CD4-positive, alpha-beta T cell (primary cell): ENCODE measurements at regions not wholly inside any gene's neighbourhood (a gene's known extent, or its start where the extent isn't known, plus 50 kb on each side); places are given as distances from the start of the nearest gene placed in this dataset.

Experiments used
- ATAC-seq: fragments of 200-7000 bp; cut with Tn5 transposase; one replicate; pipeline ENCODE4 v1.10.0; 2022; ENCODE audit warnings: mild to moderate bottlenecking; ENCODE audit not compliant: poor library complexity
- CTCF ChIA-PET: fragments of 350-600 bp; sonication (Branson Sonifier 250); formaldehyde crosslinking; loops from one replicate; lab custom pipeline; 2021; ENCODE audit warnings: antibody characterized with exemption, inconsistent platforms; lab: Charles Lee
- POLR2A ChIA-PET: fragments of 350-600 bp; sonication (Branson Sonifier 250); formaldehyde crosslinking; loops from one replicate; lab custom pipeline; 2021; ENCODE audit warnings: antibody characterized with exemption, inconsistent platforms; lab: Charles Lee
- DNase-seq, 14 experiments: peaks; one replicate each; pipeline ENCODE4 v3.0.0-alpha.2; 2013 to 2020; ENCODE audit warnings: mixed read lengths in 2 of 14
- H3K27ac ChIP-seq, 2 donors: one replicate each; pipeline versions ENCODE4 v1.5.1 to v1.7.0; 2013; ENCODE audit warnings: low read length in 2 of 2, low read depth in 1 of 2, mild to moderate bottlenecking in 1 of 2
- H3K27me3 ChIP-seq, 2 experiments: 1 replicate in 1 of 2; 2 replicates in 1 of 2; pipeline versions ENCODE4 v1.6.1 to v1.7.0; 2013; ENCODE audit warnings: low read length in 2 of 2, control low read depth in 1 of 2, mild to moderate bottlenecking in 1 of 2, moderate library complexity in 1 of 2; ENCODE audit not compliant: insufficient read depth in 2 of 2, control insufficient read depth in 1 of 2
- H3K36me3 ChIP-seq: one replicate; pipeline ENCODE4 v1.6.1; 2013; ENCODE audit warnings: low read length, control low read depth; ENCODE audit not compliant: insufficient read depth
- H3K4me1 ChIP-seq: one replicate; pipeline ENCODE4 v1.6.1; 2013; ENCODE audit warnings: low read length, control low read depth; ENCODE audit not compliant: insufficient read depth
- H3K4me3 ChIP-seq: one replicate; pipeline ENCODE4 v1.5.1; 2013; ENCODE audit warnings: mild to moderate bottlenecking, low read length, moderate library complexity
- H3K9me3 ChIP-seq, 2 experiments: 1 replicate in 1 of 2; 2 replicates in 1 of 2; pipeline versions ENCODE4 v1.6.1 to v1.7.0; 2013; ENCODE audit warnings: low read length in 2 of 2, mild to moderate bottlenecking in 2 of 2, control low read depth in 1 of 2, moderate library complexity in 1 of 2; ENCODE audit not compliant: control insufficient read depth in 1 of 2, insufficient read depth in 1 of 2
- H3K27ac Mint-ChIP-seq: one replicate; pipeline ENCODE4 v1.8.0; 2020; ENCODE audit warnings: mixed read lengths
- H3K27me3 Mint-ChIP-seq: one replicate; pipeline ENCODE4 v1.8.0; 2021; ENCODE audit warnings: mixed read lengths
- H3K36me3 Mint-ChIP-seq: one replicate; pipeline ENCODE4 v1.8.0; 2021; ENCODE audit warnings: low read depth, mixed read lengths
- H3K4me1 Mint-ChIP-seq: one replicate; pipeline ENCODE4 v1.8.0; 2021; ENCODE audit warnings: low read depth, mixed read lengths
- H3K4me3 Mint-ChIP-seq: one replicate; pipeline ENCODE4 v1.8.0; 2020; ENCODE audit warnings: mild to moderate bottlenecking, mixed read lengths
- H3K9me3 Mint-ChIP-seq: one replicate; pipeline ENCODE4 v1.8.0; 2020; ENCODE audit warnings: mixed read lengths
- CTCF ChIP-seq: fragments of 200-600 bp; IDR thresholded peaks from one replicate; pipeline ENCODE4 v1.8.0; 2022; ENCODE audit warnings: antibody characterized with exemption, mild to moderate bottlenecking
- intact Hi-C, 2 experiments: fragments of 100-400 bp; cut with DNase I in 1 of 2; cut with micrococcal nuclease in 1 of 2; formaldehyde crosslinking; loops; one replicate each; pipeline versions ENCODE4 v1.15.1 to v1.9.0; 2023 to 2025; cut with DNase I, micrococcal nuclease

- no peaks in the 10 kb centered on the region for H3K4me1 Mint-ChIP-seq
- H3K27me3 ChIP-seq = no peaks in the 10 kb centered on the region
- TF ChIP-seq CTCF = no peak
- no peaks in the 10 kb centered on the region for H3K4me1 ChIP-seq
- H3K36me3 ChIP-seq = no peaks in the 10 kb centered on the region
- H3K27me3 Mint-ChIP-seq = no peaks in the 10 kb centered on the region
- peaks cover 4% of the 10 kb centered on the region for H3K9me3 Mint-ChIP-seq
- CTCF ChIA-PET = no interaction called here
- H3K36me3 Mint-ChIP-seq = no peaks in the 10 kb centered on the region
- H3K9me3 ChIP-seq = peaks cover 4% of the 10 kb centered on the region in 2 experiments
- no peak for ATAC-seq
- no peak overlapping the region for H3K27ac ChIP-seq
- intact Hi-C loops = no loop called here
- no peak for DNase-seq
- H3K4me3 ChIP-seq = no peak overlapping the region
- H3K27ac Mint-ChIP-seq = no peak overlapping the region
- POLR2A ChIA-PET = no interaction called here
- H3K4me3 Mint-ChIP-seq = no peak overlapping the region
These were observed 608.4 kb downstream of the AMY1C start for GRCh38 chr1:104358086-104358485.

DNA sequence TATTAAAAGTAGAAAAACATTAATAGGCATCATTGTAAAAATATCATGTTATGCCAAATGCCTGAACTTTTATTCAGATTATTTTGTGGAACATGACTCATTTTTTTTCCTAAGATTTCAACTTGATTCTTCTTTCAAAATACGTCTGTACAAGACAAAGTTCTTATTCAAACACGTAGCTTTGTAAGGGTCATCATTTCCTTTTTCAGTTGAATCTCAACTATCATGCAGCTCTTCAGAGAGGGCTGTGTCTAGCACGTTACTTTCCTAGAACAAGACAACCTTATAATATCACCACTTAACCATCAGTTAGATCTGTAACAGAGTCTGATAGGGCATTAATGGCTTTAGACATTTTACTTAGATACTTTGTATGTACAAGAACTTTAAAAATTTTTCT lies 608.9 kb downstream of the AMY1C start:
- no peak for DNase-seq
- intact Hi-C loops = no loop called here
- H3K4me1 ChIP-seq = no peaks in the 10 kb centered on the region
- no peaks in the 10 kb centered on the region for H3K4me1 Mint-ChIP-seq
- H3K4me3 Mint-ChIP-seq = no peak overlapping the region
- H3K36me3 Mint-ChIP-seq = no peaks in the 10 kb centered on the region
- H3K27ac ChIP-seq = no peak overlapping the region
- H3K27me3 Mint-ChIP-seq = no peaks in the 10 kb centered on the region
- peaks cover 4% of the 10 kb centered on the region for H3K9me3 Mint-ChIP-seq
- no peak overlapping the region for H3K27ac Mint-ChIP-seq
- no peak for TF ChIP-seq CTCF
- H3K27me3 ChIP-seq = no peaks in the 10 kb centered on the region
- H3K9me3 ChIP-seq = peaks cover 4% of the 10 kb centered on the region in 2 experiments
- CTCF ChIA-PET = no interaction called here
- POLR2A ChIA-PET = no interaction called here
- H3K36me3 ChIP-seq = no peaks in the 10 kb centered on the region
- H3K4me3 ChIP-seq = no peak overlapping the region
- ATAC-seq = no peak

DNA sequence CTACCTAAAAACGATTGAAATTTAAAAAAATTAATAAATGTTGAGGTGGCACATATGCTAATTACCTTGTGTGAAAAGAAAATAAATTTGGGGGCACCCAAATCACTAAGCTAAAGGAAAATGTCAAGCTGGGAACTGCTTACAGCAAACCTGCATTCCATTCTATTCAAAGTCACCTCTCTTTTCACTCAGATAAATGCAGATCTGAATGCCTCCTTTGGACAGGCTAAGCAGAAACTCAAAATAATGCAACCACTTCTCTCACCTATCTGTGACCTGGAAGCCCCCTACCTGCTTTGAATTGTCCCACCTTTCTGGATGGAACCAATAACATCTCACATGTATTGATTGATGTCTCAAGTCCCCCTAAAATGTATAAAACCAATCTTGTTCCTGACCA lies 628.7 kb downstream of the AMY1C start:
- Histone ChIP-seq H3K4me3 (no peak overlapping the region), H3K9me3 (peaks cover 3 to 4% of the 10 kb centered on the region in 2 experiments), H3K27ac (no peak overlapping the region), H3K27me3 (no peaks in the 10 kb centered on the region), H3K36me3 (no peaks in the 10 kb centered on the region), H3K4me1 (no peaks in the 10 kb centered on the region)
- intact Hi-C loops = no loop called here
- ChIA-PET POLR2A (no interaction called here), CTCF (no interaction called here)
- DNase-seq (no peak), ATAC-seq (no peak)
- no peaks in the 10 kb centered on the region for H3K4me1 Mint-ChIP-seq
- H3K36me3 Mint-ChIP-seq = no peaks in the 10 kb centered on the region
- H3K27ac Mint-ChIP-seq = no peak overlapping the region
- no peak overlapping the region for H3K4me3 Mint-ChIP-seq
- no peaks in the 10 kb centered on the region for H3K27me3 Mint-ChIP-seq
- peaks cover 24% of the 10 kb centered on the region for H3K9me3 Mint-ChIP-seq
- TF ChIP-seq CTCF = no peak
